K562 (cell line): ENCODE measurements at regions not wholly inside any gene's neighbourhood (a gene's known extent, or its start where the extent isn't known, plus 50 kb on each side); places are given as distances from the start of the nearest gene placed in this dataset.

ENCODE experiments used
- CBFB ChIP-seq: sonication (generic); formaldehyde crosslinking; IDR thresholded peaks from 2 replicates; pipeline ENCODE4 v1.4.0; 2020; ENCODE audit warnings: mild to moderate bottlenecking, missing genetic modification reagents
- CXXC5 ChIP-seq: fragments of 250-450 bp; sonication (Bioruptor Pico); IDR thresholded peaks from 2 replicates; pipeline ENCODE4 v1.8.0; 2022; ENCODE audit warnings: inconsistent platforms, mild to moderate bottlenecking, moderate library complexity
- HDAC1 ChIP-seq, 2 experiments: fragments of 450-650 bp; IDR thresholded peaks; 2 replicates each; pipeline ENCODE4 v1.6.1; 2016 to 2017; ENCODE audit warnings: inconsistent platforms in 1 of 2, mild to moderate bottlenecking in 1 of 2, moderate library complexity in 1 of 2
- JUND ChIP-seq, 2 experiments: IDR thresholded peaks; 2 replicates in 1 of 2; 3 replicates in 1 of 2; pipeline ENCODE4 v1.6.1; 2011; ENCODE audit warnings: borderline replicate concordance in 2 of 2, low read depth in 2 of 2, low read length in 2 of 2, improper control_type of control experiment in 1 of 2, missing biosample characterization in 1 of 2, missing genetic modification characterization in 1 of 2, missing genetic modification reagents in 1 of 2
- KDM1A ChIP-seq, 2 experiments: fragments of 450-650 bp; IDR thresholded peaks; 2 replicates each; pipeline ENCODE4 v1.6.1; 2016; ENCODE audit warnings: mild to moderate bottlenecking in 2 of 2
- MYNN ChIP-seq, 2 experiments: sonication (generic); formaldehyde crosslinking in 1 of 2; IDR thresholded peaks; 2 replicates each; pipeline versions ENCODE4 v1.5.0 to v1.6.1; 2016 to 2020; ENCODE audit warnings: antibody characterized with exemption in 1 of 2, missing genetic modification reagents in 1 of 2
- NKRF ChIP-seq: fragments of 450-650 bp; IDR thresholded peaks from 2 replicates; pipeline ENCODE4 v1.6.1; 2016; ENCODE audit warnings: borderline replicate concordance
- POLR2B ChIP-seq: fragments of 450-650 bp; IDR thresholded peaks from 2 replicates; pipeline ENCODE4 v1.6.1; 2018; ENCODE audit warnings: low read depth; ENCODE audit not compliant: partially characterized antibody
- POU5F1 ChIP-seq: fragments of 150-350 bp; IDR thresholded peaks from 2 replicates; pipeline ENCODE4 v1.6.1; 2014; ENCODE audit warnings: borderline replicate concordance, low read length, low read depth, mild to moderate bottlenecking; ENCODE audit not compliant: partially characterized antibody
- PRMT5 ChIP-seq: sonication (generic); formaldehyde crosslinking; IDR thresholded peaks from 2 replicates; pipeline ENCODE4 v1.5.0; 2020; ENCODE audit warnings: missing genetic modification reagents
- RFX5 ChIP-seq: IDR thresholded peaks from 2 replicates; pipeline ENCODE4 v1.6.1; 2011; ENCODE audit warnings: low read depth, mild to moderate bottlenecking, improper control_type of control experiment, low read length
- STAT5A ChIP-seq: IDR thresholded peaks from 2 replicates; pipeline ENCODE4 v1.6.1; 2012; ENCODE audit warnings: low read length, inconsistent platforms, borderline replicate concordance
- ZBTB43 ChIP-seq: sonication (generic); formaldehyde crosslinking; IDR thresholded peaks from 2 replicates; pipeline ENCODE4 v1.8.0; 2023; ENCODE audit warnings: mild to moderate bottlenecking, missing genetic modification reagents
- ZNF143 ChIP-seq: sonication (generic); formaldehyde crosslinking; IDR thresholded peaks from 2 replicates; pipeline ENCODE4 v1.9.0; 2022; ENCODE audit warnings: mild to moderate bottlenecking, missing genetic modification reagents
- ZNF197 ChIP-seq: fragments of 200-800 bp; sonication (Bioruptor generic); IDR thresholded peaks from 2 replicates; pipeline ENCODE4 v1.6.1; 2016; ENCODE audit warnings: low read depth, missing genetic modification characterization, missing compliant biosample characterization

GRCh38 chr5:54746777-54747398 lies 229.3 kb downstream of the SNX18 start (continued):
- TF ChIP-seq NKRF (no peak), POU5F1 (no peak), ZNF197 (CRISPR knock-in tag) (no peak), JUND (IDR thresholded peaks at IDR 0.05; ENCODE audit: borderline replicate concordance, low read depth, low read length) (no peak), JUND (tag; IDR thresholded peaks at IDR 0.05; ENCODE audit: borderline replicate concordance, low read depth, low read length) (no peak), ZNF143 (CRISPR knock-in tag) (no peak), RFX5 (no peak), POLR2B (no peak), STAT5A (no peak), MYNN (IDR thresholded peaks at IDR 0.05) (peak; percentile 17; the same call in 1 of the 2 replicates), MYNN (CRISPR knock-in tag; IDR thresholded peaks at IDR 0.05) (no peak), PRMT5 (CRISPR knock-in tag) (no peak), CBFB (no peak), ZBTB43 (CRISPR knock-in tag) (0 out of 2 replicates have a peak, but pooled peaks have one; percentile 74), HDAC1 (IDR thresholded peaks at IDR 0.05) (0 out of 4 replicates have a peak, but pooled peaks of 1 of the 2 experiments have one; percentile 25), KDM1A (IDR thresholded peaks at IDR 0.05) (peak in 1 of 2 experiments; percentile 20; a peak in 1 of 4 replicates), CXXC5 (no peak)
